ENCODE measurements at regions not wholly inside any gene's neighbourhood (a gene's known extent, or its start where the extent isn't known, plus 50 kb on each side); places are given as distances from the start of the nearest gene placed in this dataset.

DNA sequence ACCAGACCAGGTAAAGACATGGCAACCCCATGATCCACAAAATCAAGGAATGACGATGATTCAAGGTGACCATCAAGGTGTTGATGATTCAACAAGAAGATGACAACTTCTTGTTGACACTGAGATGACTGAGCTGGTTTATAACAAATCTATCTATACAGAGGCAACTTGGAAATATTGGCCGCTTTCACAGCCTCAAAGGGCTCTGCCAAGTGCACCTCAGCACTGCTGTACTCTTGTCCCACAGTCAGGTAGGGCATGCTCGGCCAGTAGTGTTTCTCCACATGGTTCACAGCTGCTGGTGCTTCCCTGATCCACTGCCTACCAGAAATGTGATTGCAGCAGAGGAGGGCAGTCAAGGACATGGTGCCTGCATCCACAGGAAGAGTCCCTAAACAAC is 125.2 kb upstream of the SYT6 start:
- Histone ChIP-seq H3K36me3 (ENCODE audit: control insufficient read depth, insufficient read depth, low read length) (no peaks in the 10 kb centered on the region), H3K4me3 (ENCODE audit: low read depth, low read length) (no peak overlapping the region), H3K27me3 (ENCODE audit: control insufficient read depth, insufficient read depth, low read length) (peaks cover 4% of the 10 kb centered on the region)
- CTCF ChIA-PET: interaction anchor here (0.8 to 10.6 kb wide), 2 partner anchors 36 to 301 kb away, joined by 3 to 160 read pairs; partner anchors contain the start of gene OLFML3
- DNase-seq (ENCODE audit: low read depth): no peak
- TF ChIP-seq, protein P1, sequence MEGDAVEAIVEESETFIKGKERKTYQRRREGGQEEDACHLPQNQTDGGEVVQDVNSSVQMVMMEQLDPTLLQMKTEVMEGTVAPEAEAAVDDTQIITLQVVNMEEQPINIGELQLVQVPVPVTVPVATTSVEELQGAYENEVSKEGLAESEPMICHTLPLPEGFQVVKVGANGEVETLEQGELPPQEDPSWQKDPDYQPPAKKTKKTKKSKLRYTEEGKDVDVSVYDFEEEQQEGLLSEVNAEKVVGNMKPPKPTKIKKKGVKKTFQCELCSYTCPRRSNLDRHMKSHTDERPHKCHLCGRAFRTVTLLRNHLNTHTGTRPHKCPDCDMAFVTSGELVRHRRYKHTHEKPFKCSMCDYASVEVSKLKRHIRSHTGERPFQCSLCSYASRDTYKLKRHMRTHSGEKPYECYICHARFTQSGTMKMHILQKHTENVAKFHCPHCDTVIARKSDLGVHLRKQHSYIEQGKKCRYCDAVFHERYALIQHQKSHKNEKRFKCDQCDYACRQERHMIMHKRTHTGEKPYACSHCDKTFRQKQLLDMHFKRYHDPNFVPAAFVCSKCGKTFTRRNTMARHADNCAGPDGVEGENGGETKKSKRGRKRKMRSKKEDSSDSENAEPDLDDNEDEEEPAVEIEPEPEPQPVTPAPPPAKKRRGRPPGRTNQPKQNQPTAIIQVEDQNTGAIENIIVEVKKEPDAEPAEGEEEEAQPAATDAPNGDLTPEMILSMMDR (IDR thresholded peaks at IDR 0.05; ENCODE audit: insufficient read depth, low read depth, low read length): no peak
- POLR2A ChIA-PET: no interaction called here

DNA sequence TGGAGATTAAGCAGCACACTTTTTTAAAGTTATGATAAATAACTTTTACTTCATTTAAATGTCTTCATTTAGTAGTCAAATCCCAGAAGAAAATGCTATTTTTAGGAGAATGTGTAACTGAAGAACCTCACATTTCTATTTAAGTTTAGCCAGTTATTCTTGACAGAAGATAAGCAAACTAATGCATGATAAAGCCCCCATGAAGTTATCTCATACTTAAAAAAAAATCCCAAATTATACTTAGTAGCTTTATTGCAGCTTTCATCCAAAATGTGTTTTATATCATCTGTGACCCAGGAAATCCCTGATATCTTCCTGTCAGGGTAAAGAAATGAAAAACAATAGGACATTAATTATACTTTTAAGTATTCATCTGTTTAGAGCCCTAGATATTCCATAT is 124.8 kb upstream of the SYT6 start:
- Histone ChIP-seq H3K27me3 (ENCODE audit: control insufficient read depth, insufficient read depth, low read length) (peaks cover 4% of the 10 kb centered on the region), H3K36me3 (ENCODE audit: control insufficient read depth, insufficient read depth, low read length) (no peaks in the 10 kb centered on the region), H3K4me3 (ENCODE audit: low read depth, low read length) (no peak overlapping the region)
- ChIA-PET POLR2A (no interaction called here), CTCF (interaction anchor here (10.6 kb wide), 1 partner anchor 300 kb away, joined by 160 read pairs; the partner anchor contains the start of gene OLFML3)
- no peak for DNase-seq (ENCODE audit: low read depth)
- TF ChIP-seq, protein P1 (IDR thresholded peaks at IDR 0.05; ENCODE audit: insufficient read depth, low read depth, low read length): no peak

DNA sequence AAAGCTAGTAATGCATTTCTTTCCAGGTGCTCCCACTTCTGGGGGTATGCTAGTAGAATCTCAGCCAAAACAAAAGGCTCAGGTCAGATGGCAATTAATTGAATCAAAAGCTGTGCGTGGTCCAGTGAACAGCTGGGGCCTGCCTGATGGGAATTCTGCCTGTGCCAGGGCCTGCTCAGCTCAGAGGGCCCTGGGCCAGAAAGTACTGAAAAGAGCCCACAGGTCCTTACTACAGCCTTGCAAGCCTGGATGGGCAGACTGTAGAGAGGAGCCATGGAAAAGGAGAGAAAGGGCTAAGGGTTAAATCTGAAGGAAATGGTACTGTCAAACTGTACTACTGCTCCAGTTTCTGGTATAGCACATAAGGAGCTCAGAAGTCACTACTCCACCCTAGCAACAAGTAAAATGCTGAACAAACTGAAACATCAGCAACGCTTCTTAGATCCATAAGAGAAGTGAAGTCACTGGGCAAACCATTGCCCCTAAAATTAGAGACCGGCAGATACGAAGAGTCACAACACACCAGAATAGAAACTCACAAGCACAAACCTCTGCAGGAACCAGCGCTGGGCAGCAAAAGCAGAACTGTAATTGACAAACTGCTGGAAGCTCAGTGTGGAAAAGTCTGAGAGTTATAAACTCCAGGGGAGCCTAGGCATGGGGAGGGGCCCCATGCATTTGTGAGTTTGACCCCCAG is 121.1 kb upstream of the SYT6 start:
- no peak for DNase-seq (ENCODE audit: low read depth)
- Histone ChIP-seq H3K27me3 (ENCODE audit: control insufficient read depth, insufficient read depth, low read length) (peaks cover 6% of the 10 kb centered on the region), H3K4me3 (ENCODE audit: low read depth, low read length) (no peak overlapping the region), H3K36me3 (ENCODE audit: control insufficient read depth, insufficient read depth, low read length) (no peaks in the 10 kb centered on the region)
- TF ChIP-seq, protein P1 (IDR thresholded peaks at IDR 0.05; ENCODE audit: insufficient read depth, low read depth, low read length): no peak
- ChIA-PET CTCF (interaction anchor here (0.8 to 2.7 kb wide), 2 partner anchors 8 to 296 kb away, joined by 3 to 14 read pairs; partner anchors contain the start of gene OLFML3), POLR2A (no interaction called here)

DNA sequence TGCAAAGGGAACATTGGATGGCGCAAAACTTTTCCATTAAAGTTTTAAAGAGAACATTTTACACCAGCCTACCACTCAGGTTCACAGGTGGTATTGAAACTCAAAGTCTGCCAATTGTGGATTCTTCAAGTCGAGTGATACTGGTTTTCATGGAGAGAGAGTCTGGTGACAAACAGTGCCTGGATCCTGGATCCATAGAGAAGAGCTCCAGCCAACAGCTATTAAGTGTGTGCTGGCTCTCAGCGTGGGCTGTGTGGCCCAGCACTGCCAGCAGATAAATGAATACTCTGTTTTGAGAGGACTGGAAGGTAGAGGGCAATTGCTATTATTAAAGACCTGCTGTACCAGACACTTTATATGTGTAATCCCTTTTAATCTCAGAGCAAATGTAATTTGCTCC is 118.9 kb upstream of the SYT6 start:
- CTCF ChIA-PET: interaction anchor here (2.7 kb wide), 1 partner anchor 10 kb away, joined by 14 read pairs; no protein-coding TSS in a partner anchor
- TF ChIP-seq, protein P1 (IDR thresholded peaks at IDR 0.05; ENCODE audit: insufficient read depth, low read depth, low read length): no peak
- Histone ChIP-seq H3K36me3 (ENCODE audit: control insufficient read depth, insufficient read depth, low read length) (no peaks in the 10 kb centered on the region), H3K27me3 (ENCODE audit: control insufficient read depth, insufficient read depth, low read length) (peaks cover 5% of the 10 kb centered on the region), H3K4me3 (ENCODE audit: low read depth, low read length) (no peak overlapping the region)
- POLR2A ChIA-PET: no interaction called here
- no peak for DNase-seq (ENCODE audit: low read depth)

DNA sequence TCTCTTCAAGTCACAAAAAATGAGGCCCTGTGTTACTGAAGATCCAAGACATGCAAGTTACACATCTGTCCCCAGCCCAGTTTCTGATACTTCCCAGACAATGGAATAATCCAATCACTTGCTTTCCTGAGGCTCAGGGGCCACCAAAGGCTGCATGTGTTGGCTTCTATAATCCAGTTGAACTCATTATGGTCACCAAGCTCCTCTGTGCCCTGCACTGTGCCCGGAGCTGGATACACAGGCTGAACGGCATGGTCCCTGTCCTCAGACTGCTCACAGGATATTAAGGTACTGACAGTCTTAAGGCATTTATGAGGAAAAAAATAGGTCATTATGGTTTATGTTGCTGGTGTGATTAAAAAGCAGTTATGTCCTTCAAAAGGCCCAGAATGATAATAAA is 117.0 kb upstream of the SYT6 start:
- no peak for DNase-seq (ENCODE audit: low read depth)
- CTCF ChIA-PET: interaction anchor here (1.4 to 1.5 kb wide), 2 partner anchors 11 to 13 kb away, joined by 5 to 6 read pairs; no protein-coding TSS in a partner anchor
- TF ChIP-seq, protein P1 (IDR thresholded peaks at IDR 0.05; ENCODE audit: insufficient read depth, low read depth, low read length): no peak
- no peaks in the 10 kb centered on the region for H3K36me3 ChIP-seq (ENCODE audit: control insufficient read depth, insufficient read depth, low read length)
- no peak overlapping the region for H3K4me3 ChIP-seq (ENCODE audit: low read depth, low read length)
- POLR2A ChIA-PET: no interaction called here
- peaks cover 5% of the 10 kb centered on the region for H3K27me3 ChIP-seq (ENCODE audit: control insufficient read depth, insufficient read depth, low read length)

All from BJ (cell line).